Nephron (organoid): ENCODE measurements at regions not wholly inside any gene's neighbourhood (a gene's known extent, or its start where the extent isn't known, plus 50 kb on each side); places are given as distances from the start of the nearest gene placed in this dataset.

Experiments
- H3K27ac Mint-ChIP-seq, 3 experiments: 2 replicates each; pipeline ENCODE4 v1.8.0; 2020; ENCODE audit warnings: mixed read lengths in 3 of 3, mild to moderate bottlenecking in 2 of 3, moderate library complexity in 1 of 3
- H3K27me3 Mint-ChIP-seq: 2 replicates; pipeline ENCODE4 v1.8.0; 2021; ENCODE audit warnings: low read depth, mild to moderate bottlenecking, moderate library complexity, mixed read lengths
- H3K36me3 Mint-ChIP-seq: 2 replicates; pipeline ENCODE4 v1.8.0; 2020; ENCODE audit warnings: low read depth, mixed read lengths
- H3K4me1 Mint-ChIP-seq: 2 replicates; pipeline ENCODE4 v1.8.0; 2020; ENCODE audit warnings: mixed read lengths
- H3K4me3 Mint-ChIP-seq, 3 experiments: 2 replicates each; pipeline ENCODE4 v1.8.0; 2020; ENCODE audit warnings: mild to moderate bottlenecking in 3 of 3, mixed read lengths in 3 of 3, moderate library complexity in 2 of 3
- H3K9me3 Mint-ChIP-seq: 2 replicates; pipeline ENCODE4 v1.8.0; 2020; ENCODE audit warnings: mixed read lengths
- CTCF ChIP-seq, 3 experiments: fragments of 200-600 bp; sonication (generic); IDR thresholded peaks; one replicate each; pipeline ENCODE4 v1.5.0; 2021; ENCODE audit warnings: antibody characterized with exemption in 3 of 3; ENCODE audit not compliant: unreplicated experiment in 3 of 3

- Mint-ChIP-seq H3K27me3 (peaks cover 5% of the 10 kb centered on the region), H3K36me3 (no peaks in the 10 kb centered on the region), H3K9me3 (no peaks in the 10 kb centered on the region), H3K27ac (no peak overlapping the region), H3K4me3 (no peak overlapping the region), H3K4me1 (peaks cover 20% of the 10 kb centered on the region)
- no peak for TF ChIP-seq CTCF (IDR thresholded peaks at IDR 0.05; ENCODE audit: unreplicated experiment in 3 of 3)
Measured at GRCh38 chr13:34619326-34619725, 322.7 kb upstream of the NBEA start.

- Mint-ChIP-seq H3K4me3 (no peak overlapping the region), H3K36me3 (no peaks in the 10 kb centered on the region)
- no peak for TF ChIP-seq CTCF (IDR thresholded peaks at IDR 0.05; ENCODE audit: unreplicated experiment in 3 of 3)
Measured at GRCh38 chr13:34620074-34620850, 321.8 kb upstream of the NBEA start.

DNA sequence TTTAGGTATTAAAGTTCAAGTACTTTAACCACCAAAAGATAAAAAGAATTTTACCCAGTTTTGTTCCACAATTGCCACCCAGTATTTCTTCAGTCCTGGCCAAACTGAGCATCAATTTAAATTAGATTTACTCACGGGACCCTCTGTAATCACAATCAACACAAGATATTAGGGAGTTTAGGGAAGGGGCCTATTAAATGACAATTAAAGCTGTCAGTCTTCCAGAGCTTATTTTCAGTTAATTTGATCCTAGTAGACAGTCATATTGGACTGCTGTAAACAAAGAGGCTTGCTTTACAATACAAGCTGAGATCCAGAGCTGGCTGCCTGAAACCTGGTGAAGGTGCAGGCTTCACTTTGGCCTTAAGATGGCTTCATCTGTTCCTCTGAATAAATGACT is 321.2 kb upstream of the NBEA start:
- Mint-ChIP-seq H3K36me3 (no peaks in the 10 kb centered on the region), H3K27ac (no peak overlapping the region), H3K4me1 (peaks cover 20% of the 10 kb centered on the region), H3K27me3 (peaks cover 1% of the 10 kb centered on the region), H3K4me3 (no peak overlapping the region), H3K9me3 (no peaks in the 10 kb centered on the region)
- TF ChIP-seq CTCF (IDR thresholded peaks at IDR 0.05; ENCODE audit: unreplicated experiment in 3 of 3) = no peak

More at GRCh38 chr13:34620074-34620850, 321.8 kb upstream of the NBEA start:
- Mint-ChIP-seq H3K27me3 (peaks cover 5% of the 10 kb centered on the region), H3K9me3 (no peaks in the 10 kb centered on the region), H3K4me1 (peaks cover 20% of the 10 kb centered on the region), H3K27ac (no peak overlapping the region)

- peaks cover 22% of the 10 kb centered on the region for H3K4me1 Mint-ChIP-seq
- no peak overlapping the region for H3K27ac Mint-ChIP-seq
- no peaks in the 10 kb centered on the region for H3K27me3 Mint-ChIP-seq
- no peak for TF ChIP-seq CTCF (IDR thresholded peaks at IDR 0.05; ENCODE audit: unreplicated experiment in 3 of 3)
- H3K36me3 Mint-ChIP-seq = no peaks in the 10 kb centered on the region
- H3K4me3 Mint-ChIP-seq = no peak overlapping the region
- no peaks in the 10 kb centered on the region for H3K9me3 Mint-ChIP-seq
Measured at GRCh38 chr13:34623331-34623730, 318.7 kb upstream of the NBEA start.

- Mint-ChIP-seq H3K4me1 (peaks cover 36% of the 10 kb centered on the region), H3K9me3 (no peaks in the 10 kb centered on the region), H3K4me3 (no peak overlapping the region), H3K36me3 (no peaks in the 10 kb centered on the region), H3K27ac (peak overlapping the region in 2 of 3 experiments; percentile 58 to 87), H3K27me3 (no peaks in the 10 kb centered on the region)
- no peak for TF ChIP-seq CTCF (IDR thresholded peaks at IDR 0.05; ENCODE audit: unreplicated experiment in 3 of 3)
Measured at GRCh38 chr13:34627509-34628208, 314.4 kb upstream of the NBEA start.
